NCI-H1092 treated with DMSO at 0.1 percent for 48 hours (cell line): ENCODE measurements at regions not wholly inside any gene's neighbourhood (a gene's known extent, or its start where the extent isn't known, plus 50 kb on each side); places are given as distances from the start of the nearest gene placed in this dataset.
A peak's percentile ranks its signal among the peaks of the same experiment; 100 is the strongest.

ENCODE experiments used
- DNase-seq: peaks from one replicate; lab custom pipeline; 2025; lab: John Stamatoyannopoulos, UW

GRCh38 chr13:103145442-103145841 lies 79.2 kb upstream of the SLC10A2 start:
- DNase-seq, result no peak

GRCh38 chr13:103143432-103143831 lies 77.2 kb upstream of the SLC10A2 start:
- DNase-seq, result no peak

DNA sequence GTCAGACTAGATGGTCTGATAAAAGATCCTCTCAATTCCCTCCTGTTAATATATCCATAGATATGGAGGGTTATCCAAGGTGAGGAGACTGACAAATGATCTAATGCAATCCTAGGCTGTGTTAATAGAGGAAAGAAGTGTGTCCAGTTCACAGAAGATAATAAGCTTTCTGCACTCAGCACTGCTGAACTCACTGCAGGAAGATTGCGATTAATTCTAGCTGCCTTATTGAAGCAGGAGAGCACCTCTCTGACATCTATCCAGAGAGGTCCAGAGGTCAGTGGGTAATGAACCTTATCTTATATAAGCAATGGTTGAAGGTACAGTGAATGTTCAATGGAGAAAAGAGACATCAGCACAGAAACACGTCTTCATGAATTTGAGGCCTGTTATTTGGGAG lies 75.9 kb upstream of the SLC10A2 start:
- no peak for DNase-seq

DNA sequence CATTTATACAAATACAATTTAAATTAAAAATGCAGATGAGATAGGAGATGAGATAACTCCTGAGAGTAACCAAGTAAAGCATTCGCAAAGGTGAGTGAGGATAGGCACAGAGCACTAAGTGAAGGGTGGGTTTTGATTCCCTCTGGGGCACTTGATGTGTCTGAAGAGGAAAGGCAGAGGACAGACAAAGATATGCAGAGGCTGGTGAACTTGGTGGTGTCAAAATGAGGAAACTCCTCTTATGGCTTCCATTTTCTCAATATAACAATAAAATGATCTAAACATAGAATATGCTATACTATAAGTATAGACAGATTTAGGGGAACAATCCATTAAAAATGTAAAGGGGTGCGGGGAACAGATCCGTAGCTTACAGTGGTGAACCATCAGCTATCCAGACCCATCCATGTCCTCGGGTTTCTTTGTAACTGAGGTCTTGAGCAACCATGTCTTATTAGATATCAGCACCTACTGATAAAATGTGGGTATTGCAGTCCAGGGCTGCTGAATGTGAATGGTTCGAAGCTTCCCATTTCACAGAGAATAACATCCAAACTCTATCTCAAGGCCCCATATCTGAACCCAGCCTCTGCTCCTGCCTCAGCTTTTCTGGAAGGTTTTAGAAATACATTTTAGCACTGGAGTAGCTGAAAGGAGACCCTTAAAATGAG lies 73.9 kb upstream of the SLC10A2 start:
- DNase-seq, result peak; percentile 34

DNA sequence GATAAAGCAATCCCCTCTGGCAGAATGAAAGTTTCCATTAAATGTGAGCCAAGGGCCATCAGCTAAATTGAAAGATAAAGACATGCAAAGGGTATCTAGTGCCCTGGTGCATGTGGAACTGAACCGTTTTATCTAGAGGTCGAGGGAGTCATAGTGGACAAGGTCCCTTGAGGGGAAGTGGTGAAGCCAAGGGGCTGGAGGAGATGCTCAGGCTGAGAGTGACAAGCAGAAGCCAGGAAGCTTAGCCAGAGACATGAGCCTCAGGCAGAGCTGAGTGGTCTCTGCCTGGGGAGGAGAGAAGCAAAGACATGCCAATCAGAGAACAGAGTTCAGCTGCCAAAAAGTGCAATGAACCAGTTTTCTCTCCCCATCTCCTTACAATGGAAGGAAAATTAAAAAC lies 68.1 kb upstream of the SLC10A2 start:
- no peak for DNase-seq

DNA sequence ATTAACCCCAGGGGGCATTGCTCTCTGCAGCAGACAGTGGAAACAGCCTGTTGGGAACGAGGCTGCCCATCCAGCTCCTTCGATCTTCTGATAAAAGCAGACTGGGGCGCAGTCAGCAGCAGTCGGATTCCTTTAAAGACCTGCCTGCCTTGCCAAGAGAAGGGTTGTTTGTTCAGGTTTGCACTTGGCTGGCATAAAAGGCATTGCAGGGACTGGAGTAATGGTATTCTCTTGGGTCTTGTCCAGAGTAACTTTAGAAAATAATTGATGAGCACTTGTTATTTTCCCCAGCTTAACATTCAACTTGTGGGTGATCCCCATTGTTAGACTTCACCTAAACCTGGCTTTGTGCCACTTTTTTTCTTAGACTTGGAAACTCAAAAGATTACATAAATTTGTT lies 67.3 kb upstream of the SLC10A2 start:
- DNase-seq, result no peak

DNA sequence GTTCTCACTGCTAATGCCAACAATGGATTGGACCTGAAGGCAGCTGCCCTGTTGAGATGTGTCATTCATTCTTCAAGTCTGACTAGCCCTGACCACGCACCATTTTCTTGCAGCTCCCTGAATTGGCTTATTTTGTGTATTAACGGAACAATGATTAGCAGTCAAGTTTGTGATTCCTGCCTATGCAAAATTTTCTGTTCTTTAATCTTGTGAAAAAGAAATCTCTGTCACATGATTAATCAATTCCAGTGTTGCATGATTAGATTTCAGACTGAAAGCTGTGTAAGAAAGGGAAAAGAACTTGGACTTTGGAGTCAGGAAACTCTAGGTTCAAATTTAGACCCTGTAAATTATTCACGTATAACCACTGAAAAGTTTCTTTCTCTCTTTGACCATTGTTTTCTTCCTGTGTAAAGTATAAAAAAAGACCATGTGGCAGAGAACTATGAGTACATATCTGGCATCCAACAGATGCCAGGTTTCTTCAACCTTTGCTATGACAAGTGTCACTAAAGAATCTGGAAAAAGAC lies 64.5 kb upstream of the SLC10A2 start:
- DNase-seq, result no peak

DNA sequence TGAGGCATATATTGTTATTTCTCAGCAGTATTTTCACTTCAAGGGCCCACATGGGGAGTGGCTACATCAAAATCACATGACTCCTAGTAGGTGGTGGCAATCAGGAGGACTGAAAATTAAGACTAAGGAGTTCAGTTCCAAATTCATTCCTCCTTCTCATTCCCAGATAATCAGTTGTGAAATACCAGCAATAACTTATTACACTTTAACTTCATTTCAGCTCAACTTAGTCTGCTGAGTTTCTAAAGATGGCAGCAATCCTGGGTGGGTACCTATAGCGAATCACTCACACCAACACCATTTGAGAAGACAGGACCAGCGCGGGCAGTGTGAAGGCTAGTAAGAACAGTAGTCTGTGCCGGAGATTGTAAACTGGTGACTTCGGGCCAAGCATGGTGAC lies 63.9 kb upstream of the SLC10A2 start:
- DNase-seq, result no peak
